Ovary (tissue), 7 donors: ENCODE measurements at regions not wholly inside any gene's neighbourhood (a gene's known extent, or its start where the extent isn't known, plus 50 kb on each side); places are given as distances from the start of the nearest gene placed in this dataset.
A peak's percentile ranks its signal among the peaks of the same experiment; 100 is the strongest.

ENCODE experiments used
- DNase-seq, 5 donors: peaks; one replicate each; pipeline ENCODE4 v3.0.0-alpha.2; 2019 to 2020
- H3K27ac ChIP-seq, 2 donors: fragments of 200-600 bp; one replicate each; pipeline versions ENCODE4 v1.5.1 to v1.8.0; 2019 to 2022
- H3K27me3 ChIP-seq: fragments of 200-600 bp; one replicate; pipeline ENCODE4 v1.8.0; 2022
- H3K36me3 ChIP-seq: fragments of 200-600 bp; sonication (generic); one replicate; pipeline ENCODE4 v1.5.1; 2019
- H3K4me1 ChIP-seq: one replicate; pipeline ENCODE4 v1.8.1; 2013; ENCODE audit warnings: mild to moderate bottlenecking, moderate library complexity; ENCODE audit not compliant: insufficient read depth
- H3K4me3 ChIP-seq: fragments of 200-600 bp; sonication (generic); one replicate; pipeline ENCODE4 v1.5.1; 2017
- H3K9me3 ChIP-seq, 2 donors: fragments of 200-600 bp in 1 of 2; sonication (generic) in 1 of 2; one replicate each; pipeline versions ENCODE4 v1.5.1 to v1.8.1; 2013 to 2019; ENCODE audit warnings: mild to moderate bottlenecking in 1 of 2, moderate library complexity in 1 of 2
- CTCF ChIP-seq, 3 donors: fragments of 450-650 bp in 2 of 3; fragments of 200-600 bp in 1 of 3; IDR thresholded peaks; one replicate each; pipeline versions ENCODE4 v1.5.1 to v1.8.0; 2016 to 2022; ENCODE audit warnings: antibody characterized with exemption in 3 of 3, mild to moderate bottlenecking in 1 of 3
- EP300 ChIP-seq: sonication (generic); formaldehyde crosslinking; IDR thresholded peaks from one replicate; pipeline ENCODE4 v1.6.1; 2017; ENCODE audit warnings: antibody characterized with exemption
- POLR2A ChIP-seq: fragments of 450-650 bp; IDR thresholded peaks from one replicate; pipeline ENCODE4 v1.6.1; 2017; ENCODE audit warnings: antibody characterized with exemption, mild to moderate bottlenecking, moderate library complexity
- WGBS, 3 donors: extraction: QIAGEN DNeasy Blood & Tissue Kit in 1 of 3; methylation state at CpG; one replicate each; pipeline versions ENCODE4 v1.1.5 to v1.1.7; 2013 to 2017; 5-methylcytosine and 5-hydroxymethylcytosine counted together
- intact Hi-C, 4 donors: fragments of 100-400 bp; cut with DNase I; formaldehyde crosslinking; loops; one replicate each; pipeline versions ENCODE4 v1.11.0 to v1.15.1; 2022 to 2023
- donor health status: DM: no; HTN: no; CAD: no; lungs with moderate emphysema.
- donor health status: DM: no; HTN: no; CAD: no.
- donor health status: Bipolar disorder and iron deficiency.
- donor health status: DM: no; HTN: no; CAD: no.
- donor health status: DM: yes; HTN: yes; CAD: no.

GRCh38 chr22:44625421-44625760 lies 76.6 kb upstream of the PRR5 start:
- WGBS, 3 donors, result 85 to 95% (median 93%) methylated on average over 7 of the region's 7 CpGs
- no peak for DNase-seq
- Histone ChIP-seq H3K27ac (no peak overlapping the region), H3K4me1 (no peaks in the 10 kb centered on the region), H3K27me3 (no peaks in the 10 kb centered on the region), H3K9me3 (no peaks in the 10 kb centered on the region), H3K4me3 (no peak overlapping the region), H3K36me3 (no peaks in the 10 kb centered on the region)
- intact Hi-C loops, result loop anchor here (5.0 to 10.0 kb wide), 4 partner anchors 541 to 633 kb away; no protein-coding TSS in a partner anchor
- TF ChIP-seq POLR2A (no peak), CTCF (IDR thresholded peaks at IDR 0.05) (no peak), EP300 (no peak)

GRCh38 chr22:44624689-44625420 lies 77.1 kb upstream of the PRR5 start:
- Histone ChIP-seq H3K36me3 (no peaks in the 10 kb centered on the region), H3K27ac (no peak overlapping the region), H3K27me3 (no peaks in the 10 kb centered on the region), H3K9me3 (no peaks in the 10 kb centered on the region), H3K4me1 (peaks cover 2% of the 10 kb centered on the region), H3K4me3 (no peak overlapping the region)
- TF ChIP-seq CTCF (IDR thresholded peaks at IDR 0.05) (no peak), EP300 (no peak), POLR2A (no peak)
- intact Hi-C loops, result loop anchor here (5.0 to 10.0 kb wide), 5 partner anchors 540 to 633 kb away; no protein-coding TSS in a partner anchor
- WGBS, 3 donors, result 78 to 87% (median 83%) methylated on average over 27 of the region's 27 CpGs
- DNase-seq, result peak in 1 of 5 donors; percentile 15

GRCh38 chr22:44623771-44624510 lies 78.1 kb upstream of the PRR5 start:
- Histone ChIP-seq H3K4me3 (no peak overlapping the region), H3K36me3 (no peaks in the 10 kb centered on the region), H3K4me1 (peaks cover 2% of the 10 kb centered on the region), H3K27me3 (no peaks in the 10 kb centered on the region), H3K9me3 (no peaks in the 10 kb centered on the region), H3K27ac (no peak overlapping the region)
- DNase-seq, result no peak
- 51 to 58% (median 55%) methylated on average over 24 of the region's 24 CpGs for whole genome bisulfite sequencing, 3 donors
- intact Hi-C loops, result loop anchor here in 3 of 4 donors (5.0 to 10.0 kb wide), 3 partner anchors 539 to 549 kb away; no protein-coding TSS in a partner anchor
- TF ChIP-seq POLR2A (no peak), CTCF (IDR thresholded peaks at IDR 0.05) (no peak), EP300 (no peak)

GRCh38 chr22:44622679-44623078 lies 79.3 kb upstream of the PRR5 start:
- TF ChIP-seq POLR2A, result no peak
- Histone ChIP-seq H3K27ac (no peak overlapping the region), H3K27me3 (no peaks in the 10 kb centered on the region), H3K4me1 (peaks cover 2% of the 10 kb centered on the region), H3K4me3 (no peak overlapping the region), H3K36me3 (no peaks in the 10 kb centered on the region), H3K9me3 (no peaks in the 10 kb centered on the region)
- intact Hi-C loops, result loop anchor here in 3 of 4 donors (5.0 to 10.0 kb wide), 3 partner anchors 538 to 548 kb away; no protein-coding TSS in a partner anchor
- WGBS, 3 donors, result 75 to 93% (median 82%) methylated on average over 11 of the region's 11 CpGs
- peak in 1 of 5 donors; percentile 9 for DNase-seq

- Histone ChIP-seq H3K4me1 (peaks cover 2% of the 10 kb centered on the region), H3K9me3 (no peaks in the 10 kb centered on the region), H3K36me3 (no peaks in the 10 kb centered on the region), H3K27me3 (no peaks in the 10 kb centered on the region), H3K27ac (no peak overlapping the region), H3K4me3 (no peak overlapping the region)
- TF ChIP-seq CTCF (IDR thresholded peaks at IDR 0.05) (no peak), POLR2A (no peak), EP300 (no peak)
- DNase-seq, result peak in 1 of 5 donors; percentile 10
- 41 to 50% (median 50%) methylated on average over 8 of the region's 8 CpGs for WGBS, 3 donors
- intact Hi-C loops, result loop anchor here in 3 of 4 donors (5.0 to 10.0 kb wide), 3 partner anchors 537 to 547 kb away; no protein-coding TSS in a partner anchor
Observed at GRCh38 chr22:44622147-44622427, 79.9 kb upstream of the PRR5 start.
